WTC11 (cell line): ENCODE measurements at regions not wholly inside any gene's neighbourhood (a gene's known extent, or its start where the extent isn't known, plus 50 kb on each side); places are given as distances from the start of the nearest gene placed in this dataset.

ENCODE experiments used
- JUN ChIP-seq: sonication (generic); formaldehyde crosslinking; IDR thresholded peaks from 2 replicates; pipeline ENCODE4 v1.8.0; 2023; ENCODE audit warnings: mild to moderate bottlenecking, missing genetic modification reagents
- KAT7 ChIP-seq: sonication (generic); formaldehyde crosslinking; IDR thresholded peaks from 2 replicates; pipeline ENCODE4 v1.8.1; 2023; ENCODE audit warnings: missing genetic modification reagents, mild to moderate bottlenecking, borderline replicate concordance
- MAX ChIP-seq: sonication (generic); formaldehyde crosslinking; IDR thresholded peaks from 2 replicates; pipeline ENCODE4 v1.8.0; 2022; ENCODE audit warnings: mild to moderate bottlenecking, missing genetic modification reagents
- NFYB ChIP-seq: sonication (generic); formaldehyde crosslinking; conservative IDR thresholded peaks from 2 replicates; pipeline ENCODE4 v1.8.0; 2022; ENCODE audit warnings: low read depth, missing genetic modification reagents
- ZNF512 ChIP-seq: sonication (generic); formaldehyde crosslinking; IDR thresholded peaks from 2 replicates; pipeline ENCODE4 v1.8.1; 2022; ENCODE audit warnings: missing genetic modification reagents, borderline replicate concordance
- TF ChIP-seq, protein P1 (sequence below): fragments of 200-600 bp; IDR thresholded peaks from 2 replicates; pipeline ENCODE4 v1.8.0; 2022; ENCODE audit warnings: antibody characterized with exemption

- TF ChIP-seq, protein P1, sequence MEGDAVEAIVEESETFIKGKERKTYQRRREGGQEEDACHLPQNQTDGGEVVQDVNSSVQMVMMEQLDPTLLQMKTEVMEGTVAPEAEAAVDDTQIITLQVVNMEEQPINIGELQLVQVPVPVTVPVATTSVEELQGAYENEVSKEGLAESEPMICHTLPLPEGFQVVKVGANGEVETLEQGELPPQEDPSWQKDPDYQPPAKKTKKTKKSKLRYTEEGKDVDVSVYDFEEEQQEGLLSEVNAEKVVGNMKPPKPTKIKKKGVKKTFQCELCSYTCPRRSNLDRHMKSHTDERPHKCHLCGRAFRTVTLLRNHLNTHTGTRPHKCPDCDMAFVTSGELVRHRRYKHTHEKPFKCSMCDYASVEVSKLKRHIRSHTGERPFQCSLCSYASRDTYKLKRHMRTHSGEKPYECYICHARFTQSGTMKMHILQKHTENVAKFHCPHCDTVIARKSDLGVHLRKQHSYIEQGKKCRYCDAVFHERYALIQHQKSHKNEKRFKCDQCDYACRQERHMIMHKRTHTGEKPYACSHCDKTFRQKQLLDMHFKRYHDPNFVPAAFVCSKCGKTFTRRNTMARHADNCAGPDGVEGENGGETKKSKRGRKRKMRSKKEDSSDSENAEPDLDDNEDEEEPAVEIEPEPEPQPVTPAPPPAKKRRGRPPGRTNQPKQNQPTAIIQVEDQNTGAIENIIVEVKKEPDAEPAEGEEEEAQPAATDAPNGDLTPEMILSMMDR = no peak
- TF ChIP-seq KAT7 (CRISPR knock-in tag) (no peak), ZNF512 (CRISPR knock-in tag) (no peak), NFYB (CRISPR knock-in tag) (no peak), MAX (CRISPR knock-in tag) (no peak), JUN (CRISPR knock-in tag) (no peak)
Measured at GRCh38 chr11:116525961-116526495, 246.8 kb downstream of the BUD13 start.
